CD4-positive, alpha-beta T cell treated with Interleukin-15 for 1 hour (primary cell): ENCODE measurements at regions not wholly inside any gene's neighbourhood (a gene's known extent, or its start where the extent isn't known, plus 50 kb on each side); places are given as distances from the start of the nearest gene placed in this dataset.

Experiments
- DNase-seq: peaks from one replicate; pipeline ENCODE4 v3.0.0-alpha.2; 2020

- DNase-seq = no peak
These were observed 456.3 kb downstream of the ZEB2 start for GRCh38 chr2:144063602-144064001.

GRCh38 chr2:144054911-144055310 lies 465.0 kb downstream of the ZEB2 start:
- no peak for DNase-seq

GRCh38 chr2:144052083-144052482 lies 467.8 kb downstream of the ZEB2 start:
- no peak for DNase-seq

GRCh38 chr2:144049137-144049536 lies 470.8 kb downstream of the ZEB2 start:
- DNase-seq = no peak

- no peak for DNase-seq
These were observed 471.3 kb downstream of the ZEB2 start for GRCh38 chr2:144048631-144049060.

GRCh38 chr2:144042751-144043150 lies 477.2 kb downstream of the ZEB2 start:
- DNase-seq = no peak

GRCh38 chr2:144041612-144042011 lies 478.3 kb downstream of the ZEB2 start:
- no peak for DNase-seq

GRCh38 chr2:144040834-144041233 lies 479.1 kb downstream of the ZEB2 start:
- no peak for DNase-seq

GRCh38 chr2:144032566-144032965 lies 487.4 kb downstream of the ZEB2 start:
- no peak for DNase-seq

GRCh38 chr2:144030791-144031190 lies 489.1 kb downstream of the ZEB2 start:
- no peak for DNase-seq

- no peak for DNase-seq
These were observed 492.3 kb downstream of the ZEB2 start for GRCh38 chr2:144027593-144027992.

- DNase-seq = no peak
These were observed 493.2 kb downstream of the ZEB2 start for GRCh38 chr2:144026753-144027152.

GRCh38 chr2:144020047-144020446 lies 499.9 kb downstream of the ZEB2 start:
- DNase-seq = no peak

- no peak for DNase-seq
These were observed 504.2 kb downstream of the ZEB2 start for GRCh38 chr2:144015655-144016245.

- no peak for DNase-seq
These were observed 504.9 kb downstream of the ZEB2 start for GRCh38 chr2:144015036-144015435.

- DNase-seq = no peak
These were observed 505.8 kb downstream of the ZEB2 start for GRCh38 chr2:144014103-144014502.

GRCh38 chr2:144012304-144012703 lies 507.6 kb downstream of the ZEB2 start:
- no peak for DNase-seq

GRCh38 chr2:144011553-144011952 lies 508.4 kb downstream of the ZEB2 start:
- no peak for DNase-seq

- no peak for DNase-seq
These were observed 508.8 kb downstream of the ZEB2 start for GRCh38 chr2:144011098-144011497.

- DNase-seq = no peak
These were observed 509.7 kb downstream of the ZEB2 start for GRCh38 chr2:144010096-144010836.

GRCh38 chr2:144006139-144006538 lies 513.8 kb downstream of the ZEB2 start:
- no peak for DNase-seq

- DNase-seq = no peak
These were observed 515.2 kb downstream of the ZEB2 start for GRCh38 chr2:144004742-144005141.

- no peak for DNase-seq
These were observed 516.4 kb downstream of the ZEB2 start for GRCh38 chr2:144003460-144004075.

- no peak for DNase-seq
These were observed 522.9 kb downstream of the ZEB2 start for GRCh38 chr2:143996974-143997373.
